CMK (cell line): ENCODE measurements at regions not wholly inside any gene's neighbourhood (a gene's known extent, or its start where the extent isn't known, plus 50 kb on each side); places are given as distances from the start of the nearest gene placed in this dataset.

Source experiments
- DNase-seq: peaks from one replicate; pipeline ENCODE4 v3.0.0-alpha.2; 2010; ENCODE audit warnings: low read depth

DNA sequence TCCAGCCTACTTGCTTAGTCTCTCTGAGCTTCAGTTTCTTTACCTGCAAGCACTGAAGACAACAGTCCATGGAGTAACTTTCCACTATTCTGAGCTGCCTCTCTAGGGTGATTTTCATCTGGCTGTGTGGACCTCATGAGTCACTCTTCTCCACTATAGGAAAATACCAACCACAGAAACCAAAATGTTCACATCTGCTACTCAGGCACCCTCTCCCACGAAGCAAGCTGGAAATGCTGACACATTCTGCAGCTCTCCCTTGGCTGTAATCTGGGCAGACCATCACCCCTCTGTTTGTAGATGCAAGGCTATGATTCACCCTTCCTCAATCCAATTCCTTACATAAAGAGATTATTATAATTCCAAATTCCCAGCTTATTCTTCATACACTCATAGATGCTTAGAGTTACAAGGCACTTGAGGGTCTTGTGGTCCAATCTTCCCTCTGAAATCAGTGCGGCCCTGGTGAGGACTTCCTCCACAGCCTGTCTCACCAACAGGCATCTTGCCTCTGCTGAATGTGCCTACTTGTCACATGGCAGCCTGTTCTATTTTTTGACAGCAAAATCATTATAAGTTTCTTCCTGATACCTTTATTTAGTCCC is 97.0 kb upstream of the LNX1 start:
- DNase-seq: no peak

DNA sequence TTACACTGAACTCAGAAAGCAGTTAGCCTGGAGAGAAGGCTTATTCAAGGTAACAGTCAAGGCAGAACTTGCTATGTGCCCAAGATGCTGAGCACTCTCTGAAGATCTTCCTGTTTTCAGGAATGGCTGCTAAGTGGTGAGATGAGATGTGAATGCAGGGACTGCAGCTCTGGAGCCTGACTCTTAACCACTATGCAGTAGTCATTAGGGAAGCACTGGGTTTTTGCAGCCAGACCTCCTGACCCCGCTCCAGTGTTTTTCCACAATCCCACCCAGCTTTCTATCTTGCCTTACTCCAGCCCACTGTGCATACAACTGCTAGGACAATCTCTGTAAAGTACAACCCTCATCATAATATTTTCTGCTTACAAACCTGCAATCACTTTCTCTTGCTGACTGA is 95.2 kb upstream of the LNX1 start:
- DNase-seq: no peak

DNA sequence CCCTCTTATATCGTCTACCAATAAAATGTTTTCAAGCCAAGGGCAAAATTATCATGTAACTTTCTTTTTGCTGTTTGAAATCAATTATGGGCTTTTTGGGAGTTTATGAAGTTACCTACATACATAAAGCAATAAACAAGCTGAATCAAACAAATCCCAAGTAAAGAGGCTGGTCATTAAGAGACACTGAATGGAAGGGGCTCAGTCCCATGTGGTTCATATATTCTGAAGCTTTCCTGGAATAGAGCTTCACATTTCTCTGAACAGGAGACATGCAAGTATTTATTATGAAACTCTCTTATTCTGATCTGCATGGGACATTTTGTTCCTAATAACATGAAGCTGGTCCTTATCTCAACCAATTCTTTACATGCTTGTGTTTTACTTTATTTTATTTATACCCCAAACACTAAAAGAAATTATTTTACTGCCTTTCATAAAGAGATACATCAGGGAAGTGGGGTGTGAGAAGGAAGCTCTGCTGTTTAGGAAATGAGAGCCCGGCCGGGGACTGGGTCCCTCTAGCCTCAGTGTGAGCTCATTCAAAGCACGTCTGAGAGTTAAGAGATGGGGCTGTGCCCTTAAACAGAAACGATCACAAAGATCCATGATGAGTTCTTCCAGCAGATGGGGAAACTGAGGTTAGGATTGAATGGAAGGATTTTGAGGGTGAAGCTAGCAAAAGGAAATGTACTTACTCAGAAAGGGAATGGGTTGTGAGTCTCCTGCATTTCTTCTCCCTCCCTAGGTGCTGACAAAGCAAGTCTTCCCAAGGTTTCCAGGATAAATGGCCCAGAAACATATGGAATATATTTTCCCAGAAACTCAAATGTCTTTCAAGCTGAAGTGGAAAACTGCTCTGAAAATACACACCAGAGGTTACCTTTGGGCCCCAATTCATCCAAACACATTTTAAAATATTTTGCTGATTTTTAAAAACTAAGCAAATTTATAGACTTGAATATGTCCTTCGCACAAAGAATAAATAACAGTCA is 93.1 kb upstream of the LNX1 start:
- no peak for DNase-seq

GRCh38 chr4:53682908-53683307 is 91.6 kb upstream of the LNX1 start:
- no peak for DNase-seq

DNA sequence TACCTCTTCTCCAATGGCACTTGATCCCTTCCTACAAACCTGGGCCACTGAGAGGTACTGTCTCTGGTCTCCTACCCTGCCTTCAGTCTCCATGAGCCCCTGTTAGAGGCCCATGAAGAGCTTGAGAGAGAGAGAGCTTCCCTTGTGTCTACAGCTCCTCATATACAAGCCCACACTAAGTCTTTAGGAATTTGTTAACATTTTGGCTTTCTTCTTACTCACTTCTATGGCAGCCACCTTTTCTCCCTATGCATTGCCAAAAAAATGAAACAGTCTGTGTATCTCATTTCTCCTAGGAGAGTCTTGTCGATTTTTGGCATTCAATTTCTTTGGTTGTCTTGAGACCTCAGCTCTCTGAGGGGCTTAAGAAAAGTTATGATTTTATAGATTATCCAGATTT is 90.9 kb upstream of the LNX1 start:
- no peak for DNase-seq

- DNase-seq: no peak
Observed at GRCh38 chr4:53680598-53680997, 89.3 kb upstream of the LNX1 start.

DNA sequence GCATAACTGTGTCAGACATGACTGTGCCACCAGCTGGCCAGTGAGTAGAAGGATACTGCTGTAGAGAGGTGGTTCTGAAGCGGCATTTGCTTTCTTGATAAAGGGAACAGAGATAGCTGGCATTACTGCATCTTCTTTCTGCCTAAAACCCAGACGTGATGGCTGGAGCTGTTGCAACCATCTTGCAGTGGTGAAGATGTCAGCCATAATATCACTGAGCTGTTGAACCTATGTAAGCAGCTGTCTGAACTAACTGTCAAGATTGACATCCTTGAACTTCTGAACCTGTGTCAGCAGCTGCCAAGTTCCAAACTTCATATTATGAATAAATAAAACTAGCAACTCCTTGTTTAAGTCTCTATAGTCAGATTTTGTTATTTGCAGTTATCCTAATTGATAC is 88.9 kb upstream of the LNX1 start:
- no peak for DNase-seq

GRCh38 chr4:53676402-53676871 is 85.2 kb upstream of the LNX1 start:
- no peak for DNase-seq

DNA sequence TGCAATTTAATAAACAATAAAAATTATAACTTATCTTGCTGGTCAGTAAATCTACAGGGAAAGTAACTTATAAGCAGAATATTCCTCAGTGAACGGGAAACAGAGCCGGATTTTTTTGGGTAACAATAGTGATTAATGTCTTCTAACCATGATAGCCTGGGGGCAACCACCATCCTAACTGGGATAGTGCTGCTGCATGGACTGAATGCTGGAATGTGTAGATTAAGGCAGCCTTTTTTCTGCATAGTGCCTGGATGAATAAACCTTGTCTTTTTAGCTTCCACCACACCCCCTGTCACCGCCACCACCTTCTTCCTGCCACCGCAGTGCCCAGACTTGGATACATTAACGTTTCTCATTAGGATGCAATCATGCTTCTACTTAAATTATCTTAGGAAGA is 83.6 kb upstream of the LNX1 start:
- DNase-seq: no peak

GRCh38 chr4:53672873-53673272 is 81.6 kb upstream of the LNX1 start:
- no peak for DNase-seq

DNA sequence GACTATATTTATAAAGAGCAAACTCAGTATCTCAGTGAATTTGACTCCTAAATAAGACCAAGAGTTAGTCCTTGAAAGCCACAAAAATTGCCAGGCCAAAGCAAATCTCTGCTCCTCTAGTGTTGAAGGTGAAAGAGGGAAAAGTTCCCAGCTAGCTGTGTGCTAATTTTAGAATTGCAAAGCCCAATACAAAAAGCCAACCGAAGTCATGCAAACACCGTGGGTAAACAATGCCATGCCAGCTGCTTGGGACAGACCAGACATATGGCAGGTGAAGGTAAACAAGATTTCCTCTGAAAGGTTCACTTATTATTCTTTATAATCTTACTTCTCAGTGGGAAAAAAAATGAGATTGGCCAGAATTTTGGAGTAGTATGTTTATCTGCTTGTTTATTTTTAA is 80.5 kb upstream of the LNX1 start:
- DNase-seq: no peak

GRCh38 chr4:53659737-53660136 is 68.5 kb upstream of the LNX1 start:
- DNase-seq: no peak

- no peak for DNase-seq
Observed at GRCh38 chr4:53659112-53659511, 67.8 kb upstream of the LNX1 start.

DNA sequence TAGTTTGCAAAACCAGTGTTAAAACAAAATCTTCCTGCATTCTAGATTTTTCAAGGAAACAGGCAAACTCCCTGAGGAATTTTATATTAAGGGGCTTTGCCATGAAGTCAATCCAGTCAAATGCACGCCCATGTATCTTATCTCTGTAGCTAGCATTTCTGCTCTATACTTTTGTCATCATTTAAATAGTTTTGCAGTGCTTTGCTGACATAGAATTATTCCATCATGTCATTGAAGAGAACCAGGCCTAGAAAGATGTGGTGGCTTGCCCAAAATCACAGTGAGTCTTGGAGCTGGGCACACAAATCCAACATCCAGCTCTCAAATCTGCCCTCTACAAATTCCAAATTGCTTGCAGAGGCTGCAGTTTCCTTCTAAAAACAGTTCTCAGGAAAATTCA is 66.7 kb upstream of the LNX1 start:
- no peak for DNase-seq

DNA sequence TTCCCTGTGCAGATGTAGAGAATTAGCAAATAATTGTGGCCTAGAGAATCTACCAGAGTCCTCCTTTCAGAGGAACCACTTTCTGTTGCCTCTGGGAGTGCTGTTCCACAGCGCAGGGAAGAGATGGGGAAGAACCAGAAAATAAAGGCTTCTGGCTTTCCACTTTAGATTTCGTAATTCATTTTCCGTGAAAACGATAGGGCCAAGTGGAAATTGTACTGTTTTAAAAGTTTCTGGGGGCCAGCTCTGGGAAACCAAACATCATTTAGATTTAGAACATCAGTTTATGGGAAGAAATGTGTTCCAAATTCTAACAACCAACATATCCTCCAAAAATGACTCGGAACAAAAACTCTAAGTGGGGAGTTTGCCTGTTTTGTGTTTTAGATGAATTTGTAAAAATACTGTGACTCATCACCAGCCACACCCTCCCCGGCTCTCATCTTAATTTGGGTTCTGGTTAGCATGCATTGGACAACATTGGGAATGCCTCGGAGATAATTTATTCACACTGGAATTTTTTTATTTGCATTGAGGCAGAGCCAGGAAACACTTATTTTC is 65.2 kb upstream of the LNX1 start:
- no peak for DNase-seq

DNA sequence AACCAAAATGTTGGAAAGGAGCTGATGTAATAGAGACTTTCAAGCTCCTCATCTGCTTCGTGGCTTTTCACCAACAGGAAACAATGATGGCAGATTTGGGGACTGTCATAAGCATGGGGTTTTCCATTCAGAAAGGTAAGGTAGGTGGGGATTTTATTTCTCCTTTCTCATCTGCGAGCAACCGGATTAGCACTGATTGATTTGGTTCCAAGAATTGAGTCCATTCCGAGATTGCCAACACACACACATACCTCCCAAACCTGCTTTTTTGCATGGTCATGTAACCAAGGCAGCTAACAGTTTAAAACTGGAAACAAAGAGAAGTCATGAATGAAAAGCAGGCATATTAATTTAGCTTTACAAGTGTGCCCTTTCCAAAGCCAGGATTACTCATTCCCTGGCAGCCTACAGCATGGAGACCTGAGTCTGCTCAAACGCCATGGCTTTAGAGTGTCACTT is 63.0 kb upstream of the LNX1 start:
- DNase-seq: no peak

DNA sequence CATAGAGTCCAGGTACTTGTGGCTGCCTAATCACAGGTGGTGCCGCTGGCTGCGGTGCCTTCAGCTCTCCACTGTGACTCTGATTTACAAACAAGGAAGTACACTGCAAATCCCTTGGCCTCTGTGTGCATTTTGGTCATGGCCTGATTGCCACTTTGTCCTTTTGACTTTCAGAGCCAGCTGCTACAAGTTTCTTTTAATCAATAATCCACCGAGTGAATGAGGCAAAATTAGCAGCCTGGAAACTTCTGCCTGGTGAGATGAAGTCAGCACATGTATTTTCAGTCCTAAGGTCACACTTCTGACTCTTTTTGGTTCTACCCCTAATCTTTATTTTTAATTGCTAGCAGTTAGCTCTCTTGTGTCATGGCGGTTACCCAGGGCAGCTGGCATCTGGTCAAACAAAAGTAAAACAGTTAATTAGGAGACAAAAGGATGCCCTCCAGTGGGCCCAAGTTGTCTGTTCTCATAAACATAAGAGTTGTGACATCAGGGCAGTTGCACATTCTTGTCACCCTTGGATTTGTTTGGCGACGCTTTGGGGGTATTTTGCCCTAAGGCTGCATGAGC is 62.3 kb upstream of the LNX1 start:
- no peak for DNase-seq

GRCh38 chr4:53651156-53651735 is 60.0 kb upstream of the LNX1 start:
- no peak for DNase-seq

- no peak for DNase-seq
Observed at GRCh38 chr4:53649357-53649756, 58.1 kb upstream of the LNX1 start.

DNA sequence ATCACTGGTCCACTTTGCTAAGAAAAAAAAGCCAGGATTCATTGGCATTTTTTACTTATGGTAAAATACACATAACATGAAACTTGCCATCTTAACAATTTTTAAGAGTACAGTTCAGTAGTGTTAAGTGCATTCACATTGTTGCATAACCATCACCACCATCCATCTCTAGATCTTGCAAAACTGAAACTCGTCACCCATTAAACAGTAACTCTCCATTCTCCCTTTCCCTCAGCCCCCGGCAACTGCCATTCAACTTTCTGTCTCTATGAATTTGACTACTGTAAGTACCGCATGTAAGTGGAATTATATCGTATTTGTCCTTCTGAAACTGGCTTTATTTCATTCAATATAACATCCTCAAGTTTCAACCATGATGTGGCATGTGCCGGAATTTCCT is 56.3 kb upstream of the LNX1 start:
- no peak for DNase-seq

DNA sequence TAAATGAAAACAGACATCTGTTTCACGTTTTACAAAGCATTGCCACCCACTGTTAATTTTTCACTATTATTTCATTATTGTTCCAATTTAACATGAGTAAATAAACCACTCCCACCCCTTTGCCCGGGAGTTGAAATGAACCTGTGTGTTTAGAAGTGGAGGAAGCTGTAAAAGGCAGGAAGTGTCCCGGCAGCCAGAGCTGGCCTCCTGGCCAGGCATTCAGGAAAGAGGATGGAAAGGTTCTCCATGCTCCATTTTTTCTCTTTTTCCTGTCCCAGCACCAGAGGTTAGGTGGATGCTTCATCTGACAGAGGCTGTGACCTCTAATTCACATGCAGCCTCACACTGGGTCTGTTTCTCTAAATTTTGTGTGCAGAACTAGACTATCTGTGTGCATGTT is 55.5 kb upstream of the LNX1 start:
- DNase-seq: no peak

- DNase-seq: no peak
Observed at GRCh38 chr4:53645108-53645507, 53.8 kb upstream of the LNX1 start.
